SK-N-SH (cell line): ENCODE measurements at regions not wholly inside any gene's neighbourhood (a gene's known extent, or its start where the extent isn't known, plus 50 kb on each side); places are given as distances from the start of the nearest gene placed in this dataset.

ENCODE experiments used
- EZH2phosphoT487 ChIP-seq: fragments of 200-600 bp; sonication (generic); IDR thresholded peaks from 2 replicates; pipeline ENCODE4 v1.6.1; 2017; ENCODE audit warnings: low read depth, mixed run types, mild to moderate bottlenecking, antibody characterized with exemption, moderate library complexity, borderline replicate concordance
- MXI1 ChIP-seq: IDR thresholded peaks from 2 replicates; pipeline ENCODE4 v1.6.1; 2012; ENCODE audit warnings: mild to moderate bottlenecking, low read depth, low read length, improper control_type of control experiment
- POLR2AphosphoS5 ChIP-seq: IDR thresholded peaks from 2 replicates; pipeline ENCODE4 v1.6.1; 2012; ENCODE audit warnings: low read depth, low read length
- RCOR1 ChIP-seq: fragments of 150-350 bp; IDR thresholded peaks from 2 replicates; pipeline ENCODE4 v1.6.1; 2017; ENCODE audit warnings: antibody characterized with exemption, low read length
- SMC3 ChIP-seq: IDR thresholded peaks from 2 replicates; pipeline ENCODE4 v1.6.1; 2012; ENCODE audit warnings: low read depth, low read length, improper control_type of control experiment
- TF ChIP-seq, protein P1 (sequence below): fragments of 200-600 bp; sonication (generic); IDR thresholded peaks from 2 replicates; pipeline ENCODE4 v1.6.1; 2017; ENCODE audit warnings: antibody characterized with exemption, mild to moderate bottlenecking, moderate library complexity
- TF ChIP-seq, protein P2 (sequence below): IDR thresholded peaks from 2 replicates; pipeline ENCODE4 v1.6.1; 2012; ENCODE audit warnings: mild to moderate bottlenecking, low read depth, low read length, moderate library complexity
- TF ChIP-seq, protein P3 (sequence below): fragments of 150-350 bp; IDR thresholded peaks from 2 replicates; pipeline ENCODE4 v1.6.1; 2017; ENCODE audit warnings: antibody characterized with exemption, low read length, low read depth, borderline replicate concordance
- TF ChIP-seq, protein P4 (sequence below): fragments of 150-350 bp; IDR thresholded peaks from 2 replicates; pipeline ENCODE4 v1.6.1; 2016; ENCODE audit warnings: mild to moderate bottlenecking, low read depth, low read length

DNA sequence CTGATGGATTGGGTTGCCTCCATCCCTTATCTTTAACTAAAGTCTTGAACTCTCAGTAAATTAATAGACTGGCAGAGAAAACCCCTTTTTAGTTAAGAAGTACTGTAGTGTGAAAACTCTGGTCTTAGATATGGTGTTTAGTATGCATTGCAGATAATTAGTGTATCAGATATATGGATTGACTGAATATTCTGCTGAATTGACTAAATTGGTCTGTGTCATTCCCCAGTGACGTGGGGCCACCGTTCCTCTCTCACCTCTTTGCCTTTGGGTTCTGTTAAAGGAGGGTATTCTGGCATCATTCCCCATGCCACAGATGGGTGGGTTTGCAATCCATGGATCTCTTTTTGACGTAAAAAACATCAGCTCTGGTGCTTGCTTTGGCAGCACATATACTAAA lies 67.1 kb upstream of the XPO1 start:
- TF ChIP-seq, protein P1, sequence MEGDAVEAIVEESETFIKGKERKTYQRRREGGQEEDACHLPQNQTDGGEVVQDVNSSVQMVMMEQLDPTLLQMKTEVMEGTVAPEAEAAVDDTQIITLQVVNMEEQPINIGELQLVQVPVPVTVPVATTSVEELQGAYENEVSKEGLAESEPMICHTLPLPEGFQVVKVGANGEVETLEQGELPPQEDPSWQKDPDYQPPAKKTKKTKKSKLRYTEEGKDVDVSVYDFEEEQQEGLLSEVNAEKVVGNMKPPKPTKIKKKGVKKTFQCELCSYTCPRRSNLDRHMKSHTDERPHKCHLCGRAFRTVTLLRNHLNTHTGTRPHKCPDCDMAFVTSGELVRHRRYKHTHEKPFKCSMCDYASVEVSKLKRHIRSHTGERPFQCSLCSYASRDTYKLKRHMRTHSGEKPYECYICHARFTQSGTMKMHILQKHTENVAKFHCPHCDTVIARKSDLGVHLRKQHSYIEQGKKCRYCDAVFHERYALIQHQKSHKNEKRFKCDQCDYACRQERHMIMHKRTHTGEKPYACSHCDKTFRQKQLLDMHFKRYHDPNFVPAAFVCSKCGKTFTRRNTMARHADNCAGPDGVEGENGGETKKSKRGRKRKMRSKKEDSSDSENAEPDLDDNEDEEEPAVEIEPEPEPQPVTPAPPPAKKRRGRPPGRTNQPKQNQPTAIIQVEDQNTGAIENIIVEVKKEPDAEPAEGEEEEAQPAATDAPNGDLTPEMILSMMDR: no peak
- TF ChIP-seq POLR2AphosphoS5 (no peak), SMC3 (no peak), MXI1 (no peak), EZH2phosphoT487 (no peak), RCOR1 (no peak)
- TF ChIP-seq, protein P2, sequence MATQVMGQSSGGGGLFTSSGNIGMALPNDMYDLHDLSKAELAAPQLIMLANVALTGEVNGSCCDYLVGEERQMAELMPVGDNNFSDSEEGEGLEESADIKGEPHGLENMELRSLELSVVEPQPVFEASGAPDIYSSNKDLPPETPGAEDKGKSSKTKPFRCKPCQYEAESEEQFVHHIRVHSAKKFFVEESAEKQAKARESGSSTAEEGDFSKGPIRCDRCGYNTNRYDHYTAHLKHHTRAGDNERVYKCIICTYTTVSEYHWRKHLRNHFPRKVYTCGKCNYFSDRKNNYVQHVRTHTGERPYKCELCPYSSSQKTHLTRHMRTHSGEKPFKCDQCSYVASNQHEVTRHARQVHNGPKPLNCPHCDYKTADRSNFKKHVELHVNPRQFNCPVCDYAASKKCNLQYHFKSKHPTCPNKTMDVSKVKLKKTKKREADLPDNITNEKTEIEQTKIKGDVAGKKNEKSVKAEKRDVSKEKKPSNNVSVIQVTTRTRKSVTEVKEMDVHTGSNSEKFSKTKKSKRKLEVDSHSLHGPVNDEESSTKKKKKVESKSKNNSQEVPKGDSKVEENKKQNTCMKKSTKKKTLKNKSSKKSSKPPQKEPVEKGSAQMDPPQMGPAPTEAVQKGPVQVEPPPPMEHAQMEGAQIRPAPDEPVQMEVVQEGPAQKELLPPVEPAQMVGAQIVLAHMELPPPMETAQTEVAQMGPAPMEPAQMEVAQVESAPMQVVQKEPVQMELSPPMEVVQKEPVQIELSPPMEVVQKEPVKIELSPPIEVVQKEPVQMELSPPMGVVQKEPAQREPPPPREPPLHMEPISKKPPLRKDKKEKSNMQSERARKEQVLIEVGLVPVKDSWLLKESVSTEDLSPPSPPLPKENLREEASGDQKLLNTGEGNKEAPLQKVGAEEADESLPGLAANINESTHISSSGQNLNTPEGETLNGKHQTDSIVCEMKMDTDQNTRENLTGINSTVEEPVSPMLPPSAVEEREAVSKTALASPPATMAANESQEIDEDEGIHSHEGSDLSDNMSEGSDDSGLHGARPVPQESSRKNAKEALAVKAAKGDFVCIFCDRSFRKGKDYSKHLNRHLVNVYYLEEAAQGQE: no peak
- TF ChIP-seq, protein P3, sequence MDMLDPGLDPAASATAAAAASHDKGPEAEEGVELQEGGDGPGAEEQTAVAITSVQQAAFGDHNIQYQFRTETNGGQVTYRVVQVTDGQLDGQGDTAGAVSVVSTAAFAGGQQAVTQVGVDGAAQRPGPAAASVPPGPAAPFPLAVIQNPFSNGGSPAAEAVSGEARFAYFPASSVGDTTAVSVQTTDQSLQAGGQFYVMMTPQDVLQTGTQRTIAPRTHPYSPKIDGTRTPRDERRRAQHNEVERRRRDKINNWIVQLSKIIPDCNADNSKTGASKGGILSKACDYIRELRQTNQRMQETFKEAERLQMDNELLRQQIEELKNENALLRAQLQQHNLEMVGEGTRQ: no peak
- TF ChIP-seq, protein P4, sequence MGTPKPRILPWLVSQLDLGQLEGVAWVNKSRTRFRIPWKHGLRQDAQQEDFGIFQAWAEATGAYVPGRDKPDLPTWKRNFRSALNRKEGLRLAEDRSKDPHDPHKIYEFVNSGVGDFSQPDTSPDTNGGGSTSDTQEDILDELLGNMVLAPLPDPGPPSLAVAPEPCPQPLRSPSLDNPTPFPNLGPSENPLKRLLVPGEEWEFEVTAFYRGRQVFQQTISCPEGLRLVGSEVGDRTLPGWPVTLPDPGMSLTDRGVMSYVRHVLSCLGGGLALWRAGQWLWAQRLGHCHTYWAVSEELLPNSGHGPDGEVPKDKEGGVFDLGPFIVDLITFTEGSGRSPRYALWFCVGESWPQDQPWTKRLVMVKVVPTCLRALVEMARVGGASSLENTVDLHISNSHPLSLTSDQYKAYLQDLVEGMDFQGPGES: no peak
